ENCODE measurements at regions not wholly inside any gene's neighbourhood (a gene's known extent, or its start where the extent isn't known, plus 50 kb on each side); places are given as distances from the start of the nearest gene placed in this dataset.

DNA sequence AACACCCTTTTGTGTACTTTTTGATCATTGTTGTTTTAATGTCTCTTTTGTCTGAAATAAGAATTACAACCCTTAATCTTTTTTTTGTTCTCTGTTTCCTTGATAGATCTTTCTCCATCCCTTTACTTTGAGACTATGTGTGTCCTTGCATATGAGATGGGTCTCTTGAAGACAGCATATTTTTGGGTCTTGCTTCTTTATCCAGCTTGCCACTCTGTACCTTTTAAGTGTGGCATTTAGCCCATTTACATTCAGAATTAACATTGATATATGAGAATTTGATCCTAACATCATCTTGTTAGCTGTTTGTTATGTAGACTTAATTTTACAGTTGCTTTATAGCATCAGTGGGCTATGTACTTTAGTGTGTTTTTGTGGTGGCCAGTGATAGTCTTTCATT is 382.5 kb downstream of the MED10 start:
- TF ChIP-seq, protein P1, sequence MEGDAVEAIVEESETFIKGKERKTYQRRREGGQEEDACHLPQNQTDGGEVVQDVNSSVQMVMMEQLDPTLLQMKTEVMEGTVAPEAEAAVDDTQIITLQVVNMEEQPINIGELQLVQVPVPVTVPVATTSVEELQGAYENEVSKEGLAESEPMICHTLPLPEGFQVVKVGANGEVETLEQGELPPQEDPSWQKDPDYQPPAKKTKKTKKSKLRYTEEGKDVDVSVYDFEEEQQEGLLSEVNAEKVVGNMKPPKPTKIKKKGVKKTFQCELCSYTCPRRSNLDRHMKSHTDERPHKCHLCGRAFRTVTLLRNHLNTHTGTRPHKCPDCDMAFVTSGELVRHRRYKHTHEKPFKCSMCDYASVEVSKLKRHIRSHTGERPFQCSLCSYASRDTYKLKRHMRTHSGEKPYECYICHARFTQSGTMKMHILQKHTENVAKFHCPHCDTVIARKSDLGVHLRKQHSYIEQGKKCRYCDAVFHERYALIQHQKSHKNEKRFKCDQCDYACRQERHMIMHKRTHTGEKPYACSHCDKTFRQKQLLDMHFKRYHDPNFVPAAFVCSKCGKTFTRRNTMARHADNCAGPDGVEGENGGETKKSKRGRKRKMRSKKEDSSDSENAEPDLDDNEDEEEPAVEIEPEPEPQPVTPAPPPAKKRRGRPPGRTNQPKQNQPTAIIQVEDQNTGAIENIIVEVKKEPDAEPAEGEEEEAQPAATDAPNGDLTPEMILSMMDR (IDR thresholded peaks at IDR 0.05) = no peak
- TF ChIP-seq POLR2A (IDR thresholded peaks at IDR 0.05) = no peak

Data from adrenal gland (tissue), 5 donors.